HCT116 (cell line): ENCODE measurements at regions not wholly inside any gene's neighbourhood (a gene's known extent, or its start where the extent isn't known, plus 50 kb on each side); places are given as distances from the start of the nearest gene placed in this dataset.

Experiments used
- ATAC-seq: fragments of 200-7000 bp; cut with Tn5 transposase; 2 replicates; pipeline ENCODE4 v1.9.1; 2020; ENCODE audit warnings: mild to moderate bottlenecking, moderate library complexity
- BruUV-seq: library from RNA; stranded (reverse); fragments of 400-500 nt; replicated peaks from 2 replicates; lab custom pipeline; 2021; lab: Mats Ljungman, UMichigan
- CTCF ChIA-PET: fragments of 300-600 bp; sonication (Branson Sonifier 250); formaldehyde crosslinking; loops from one replicate; lab custom pipeline; 2021; ENCODE audit warnings: antibody characterized with exemption; lab: Charles Lee
- POLR2A ChIA-PET: fragments of 300-600, 350-600 bp; sonication (Branson Sonifier 250); formaldehyde crosslinking; loops from one replicate; lab custom pipeline; 2021; ENCODE audit warnings: antibody characterized with exemption; lab: Charles Lee
- RAD21 ChIA-PET, 2 experiments: fragments of 300-600 bp; sonication (Branson Sonifier 250); formaldehyde crosslinking; loops; one replicate each; lab custom pipeline; 2023; ENCODE audit warnings: low total read pairs in 2 of 2; ENCODE audit not compliant: uncharacterized antibody in 2 of 2, unreplicated experiment in 2 of 2, low non-redundant PET in 1 of 2; lab: Charles Lee
- DNase-seq: peaks from one replicate; pipeline ENCODE4 v3.0.0-alpha.2; 2010; ENCODE audit warnings: low read depth, low spot score
- H2AFZ ChIP-seq: fragments of 200-600 bp; shearing (Covaris generic), sonication (generic); 2 replicates; pipeline ENCODE4 v1.6.1; 2017; ENCODE audit warnings: low read depth, mixed run types, mixed read lengths, antibody characterized with exemption, low read length; ENCODE audit not compliant: poor library complexity, severe bottlenecking
- H3K27ac ChIP-seq: 2 replicates; pipeline ENCODE4 v1.5.1; 2012; ENCODE audit warnings: low read depth, low read length
- H3K27me3 ChIP-seq: fragments of 200-600 bp; sonication (generic); 2 replicates; pipeline ENCODE4 v1.6.1; 2016; ENCODE audit warnings: mixed run types, low read length, mixed read lengths; ENCODE audit not compliant: insufficient read depth
- H3K36me3 ChIP-seq, 2 experiments: fragments of 200-500 bp in 1 of 2; fragments of 200-600 bp in 1 of 2; sonication (Bioruptor generic) in 1 of 2; sonication (generic) in 1 of 2; 2 replicates each; pipeline versions ENCODE4 v1.5.1 to v1.6.1; 2014 to 2016; ENCODE audit warnings: low read length in 2 of 2, inconsistent platforms in 1 of 2, mixed read lengths in 1 of 2, mixed run types in 1 of 2; ENCODE audit not compliant: insufficient read depth in 2 of 2, control insufficient read depth in 1 of 2
- H3K4me1 ChIP-seq, 2 experiments: fragments of 200-600 bp in 1 of 2; sonication (generic) in 1 of 2; 2 replicates each; pipeline versions ENCODE4 v1.5.1 to v1.6.1; 2012 to 2017; ENCODE audit warnings: low read length in 2 of 2, inconsistent platforms in 1 of 2, mild to moderate bottlenecking in 1 of 2, mixed read lengths in 1 of 2, mixed run types in 1 of 2, moderate library complexity in 1 of 2; ENCODE audit not compliant: insufficient read depth in 2 of 2, control insufficient read depth in 1 of 2
- H3K4me2 ChIP-seq: fragments of 200-600 bp; sonication (generic); 2 replicates; pipeline ENCODE4 v1.6.1; 2017; ENCODE audit warnings: mixed run types, low read length, mixed read lengths
- H3K4me3 ChIP-seq, 2 experiments: fragments of 200-600 bp in 1 of 2; sonication (generic) in 1 of 2; replicated peaks in 1 of 2; 2 replicates each; pipeline ENCODE4 v1.5.1; 2011 to 2016; ENCODE audit warnings: low read length in 2 of 2, control low read depth in 1 of 2, low read depth in 1 of 2, mild to moderate bottlenecking in 1 of 2, mixed read lengths in 1 of 2, mixed run types in 1 of 2
- H3K79me2 ChIP-seq: fragments of 200-600 bp; sonication (generic); 2 replicates; pipeline ENCODE4 v1.6.1; 2017; ENCODE audit warnings: mild to moderate bottlenecking, mixed run types, low read length, moderate library complexity, mixed read lengths; ENCODE audit not compliant: insufficient read depth
- H3K9ac ChIP-seq: fragments of 200-600 bp; sonication (generic); 2 replicates; pipeline ENCODE4 v1.6.1; 2016; ENCODE audit warnings: low read length, mixed read lengths
- H3K9me2 ChIP-seq: fragments of 200-600 bp; sonication (generic), shearing (Covaris generic); 2 replicates; pipeline ENCODE4 v1.6.1; 2017; ENCODE audit warnings: mixed run types, mild to moderate bottlenecking, moderate library complexity; ENCODE audit not compliant: insufficient read depth
- H3K9me3 ChIP-seq, 2 experiments: fragments of 200-500 bp in 1 of 2; fragments of 200-600 bp in 1 of 2; sonication (Bioruptor generic) in 1 of 2; sonication (generic) in 1 of 2; 2 replicates each; pipeline ENCODE4 v1.6.1; 2014 to 2017; ENCODE audit warnings: low read length in 2 of 2, mixed read lengths in 2 of 2, inconsistent platforms in 1 of 2, low read depth in 1 of 2, mild to moderate bottlenecking in 1 of 2, mixed run types in 1 of 2, moderate library complexity in 1 of 2; ENCODE audit not compliant: control insufficient read depth in 1 of 2, insufficient read depth in 1 of 2
- H4K20me1 ChIP-seq: fragments of 200-600 bp; sonication (generic), shearing (Covaris generic); 2 replicates; pipeline ENCODE4 v1.6.1; 2017; ENCODE audit warnings: mixed run types, mild to moderate bottlenecking, moderate library complexity; ENCODE audit not compliant: insufficient read depth
- CBX3 ChIP-seq: IDR thresholded peaks from 2 replicates; pipeline ENCODE4 v1.6.1; 2012; ENCODE audit warnings: low read depth
- CEBPB ChIP-seq: IDR thresholded peaks from 2 replicates; pipeline ENCODE4 v1.6.1; 2012; ENCODE audit warnings: low read depth
- EGR1 ChIP-seq: IDR thresholded peaks from 2 replicates; pipeline ENCODE4 v1.6.1; 2012; ENCODE audit warnings: low read depth
- ELF1 ChIP-seq: IDR thresholded peaks from 2 replicates; pipeline ENCODE4 v1.6.1; 2012; ENCODE audit warnings: low read depth, borderline replicate concordance
- EZH2phosphoT487 ChIP-seq: fragments of 200-600 bp; IDR thresholded peaks from 2 replicates; pipeline ENCODE4 v1.6.1; 2018; ENCODE audit warnings: antibody characterized with exemption, borderline replicate concordance
- FOSL1 ChIP-seq: IDR thresholded peaks from 2 replicates; pipeline ENCODE4 v1.6.1; 2012; ENCODE audit warnings: low read depth
- JUND ChIP-seq: IDR thresholded peaks from 2 replicates; pipeline ENCODE4 v1.6.1; 2012
- MAX ChIP-seq: IDR thresholded peaks from 2 replicates; pipeline ENCODE4 v1.6.1; 2012
- POLR2A ChIP-seq: IDR thresholded peaks from 2 replicates; pipeline ENCODE4 v1.7.0; 2011; ENCODE audit warnings: borderline replicate concordance; ENCODE audit not compliant: insufficient read depth, insufficient read length; ENCODE audit errors: extremely low read depth
- POLR2AphosphoS5 ChIP-seq: IDR thresholded peaks from 2 replicates; pipeline ENCODE4 v1.6.1; 2011; ENCODE audit warnings: mild to moderate bottlenecking, low read depth, low read length, moderate library complexity
- RAD21 ChIP-seq: IDR thresholded peaks from 2 replicates; pipeline ENCODE4 v1.6.1; 2012; ENCODE audit warnings: low read depth, mild to moderate bottlenecking
- SIN3A ChIP-seq: IDR thresholded peaks from 2 replicates; pipeline ENCODE4 v1.6.1; 2012; ENCODE audit warnings: low read depth
- SP1 ChIP-seq: IDR thresholded peaks from 2 replicates; pipeline ENCODE4 v1.6.1; 2012; ENCODE audit warnings: low read depth
- TCF7L2 ChIP-seq: IDR thresholded peaks from 2 replicates; pipeline ENCODE4 v1.7.0; 2011; ENCODE audit warnings: borderline replicate concordance, inconsistent platforms; ENCODE audit not compliant: insufficient read depth, insufficient read length; ENCODE audit errors: extremely low read depth
- YY1 ChIP-seq: IDR thresholded peaks from 2 replicates; pipeline ENCODE4 v1.6.1; 2011; ENCODE audit warnings: low read length, low read depth, moderate library complexity, mild to moderate bottlenecking; ENCODE audit not compliant: insufficient replicate concordance; ENCODE audit errors: extremely low read depth
- ZFX ChIP-seq: fragments of 450-650 bp; IDR thresholded peaks from 2 replicates; pipeline ENCODE4 v1.6.1; 2017
- ZNF274 ChIP-seq: fragments of 200-500 bp; sonication (Bioruptor generic); IDR thresholded peaks from 2 replicates; pipeline ENCODE4 v1.6.1; 2014; ENCODE audit warnings: mild to moderate bottlenecking, low read depth, low read length, inconsistent platforms
- intact Hi-C: fragments of 100-400 bp; cut with micrococcal nuclease; formaldehyde crosslinking; loops from 2 replicates; pipeline ENCODE4 v1.10.0; 2022
- TF ChIP-seq, protein P1 (sequence below), 3 experiments: fragments of 200-600 bp in 1 of 3; sonication (generic) in 1 of 3; IDR thresholded peaks in 2 of 3; conservative IDR thresholded peaks in 1 of 3; 2 replicates each; pipeline ENCODE4 v1.5.1; 2012 to 2017; ENCODE audit warnings: low read depth in 2 of 3, low read length in 2 of 3, antibody characterized with exemption in 1 of 3, borderline replicate concordance in 1 of 3, control low read depth in 1 of 3, mild to moderate bottlenecking in 1 of 3, mixed read lengths in 1 of 3, mixed run types in 1 of 3, moderate library complexity in 1 of 3; ENCODE audit not compliant: insufficient read depth in 1 of 3

- TF ChIP-seq YY1, result no peak
These were observed 65.3 kb upstream of the MAGI3 start (continued) for GRCh38 chr1:113325022-113325421.

- H3K27me3 ChIP-seq, result no peaks in the 10 kb centered on the region
- H3K4me2 ChIP-seq, result no peak overlapping the region
- H3K9me3 ChIP-seq, result no peaks in the 10 kb centered on the region
- no peaks in the 10 kb centered on the region for H4K20me1 ChIP-seq
- ChIA-PET POLR2A (no interaction called here), RAD21 (no interaction called here), CTCF (no interaction called here)
- H3K4me3 ChIP-seq, result no peak overlapping the region
- DNase-seq (no peak), ATAC-seq (no peak)
- no peak for TF ChIP-seq TCF7L2
- no peak for TF ChIP-seq RAD21
- no peak for TF ChIP-seq ZFX
- no peak for TF ChIP-seq ELF1
- TF ChIP-seq FOSL1, result no peak
- no peak for TF ChIP-seq POLR2AphosphoS5
- TF ChIP-seq MAX, result no peak
- no peak for TF ChIP-seq CEBPB
- no peak for TF ChIP-seq SIN3A
- TF ChIP-seq EZH2phosphoT487, result no peak
- no peak for TF ChIP-seq YY1
- TF ChIP-seq ZNF274, result no peak
- TF ChIP-seq POLR2A, result no peak
- no peak for TF ChIP-seq EGR1
- TF ChIP-seq CBX3, result no peak
- TF ChIP-seq, protein P1, sequence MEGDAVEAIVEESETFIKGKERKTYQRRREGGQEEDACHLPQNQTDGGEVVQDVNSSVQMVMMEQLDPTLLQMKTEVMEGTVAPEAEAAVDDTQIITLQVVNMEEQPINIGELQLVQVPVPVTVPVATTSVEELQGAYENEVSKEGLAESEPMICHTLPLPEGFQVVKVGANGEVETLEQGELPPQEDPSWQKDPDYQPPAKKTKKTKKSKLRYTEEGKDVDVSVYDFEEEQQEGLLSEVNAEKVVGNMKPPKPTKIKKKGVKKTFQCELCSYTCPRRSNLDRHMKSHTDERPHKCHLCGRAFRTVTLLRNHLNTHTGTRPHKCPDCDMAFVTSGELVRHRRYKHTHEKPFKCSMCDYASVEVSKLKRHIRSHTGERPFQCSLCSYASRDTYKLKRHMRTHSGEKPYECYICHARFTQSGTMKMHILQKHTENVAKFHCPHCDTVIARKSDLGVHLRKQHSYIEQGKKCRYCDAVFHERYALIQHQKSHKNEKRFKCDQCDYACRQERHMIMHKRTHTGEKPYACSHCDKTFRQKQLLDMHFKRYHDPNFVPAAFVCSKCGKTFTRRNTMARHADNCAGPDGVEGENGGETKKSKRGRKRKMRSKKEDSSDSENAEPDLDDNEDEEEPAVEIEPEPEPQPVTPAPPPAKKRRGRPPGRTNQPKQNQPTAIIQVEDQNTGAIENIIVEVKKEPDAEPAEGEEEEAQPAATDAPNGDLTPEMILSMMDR (IDR thresholded peaks at IDR 0.05 in 2 of 3, conservative IDR thresholded peaks at IDR 0.05 in 1 of 3; ENCODE audit: borderline replicate concordance in 1 of 3, insufficient read depth in 1 of 3, low read depth in 2 of 3, low read length in 2 of 3), result no peak
- TF ChIP-seq SP1, result no peak
- TF ChIP-seq JUND, result no peak
- BruUV-seq, result no TSS peak
- no peak overlapping the region for H2AFZ ChIP-seq
- no peaks in the 10 kb centered on the region for H3K36me3 ChIP-seq
- no peaks in the 10 kb centered on the region for H3K9me2 ChIP-seq
- H3K79me2 ChIP-seq, result no peaks in the 10 kb centered on the region
- H3K27ac ChIP-seq, result no peak overlapping the region
- intact Hi-C loops, result no loop called here
- H3K4me1 ChIP-seq, result peaks cover 16 to 28% of the 10 kb centered on the region in 2 experiments
- no peak overlapping the region for H3K9ac ChIP-seq
These were observed 63.3 kb upstream of the MAGI3 start for GRCh38 chr1:113326976-113327375.
